ENCODE measurements at regions not wholly inside any gene's neighbourhood (a gene's known extent, or its start where the extent isn't known, plus 50 kb on each side); places are given as distances from the start of the nearest gene placed in this dataset.

- Histone ChIP-seq H3K4me1 (ENCODE audit: control insufficient read depth, insufficient read depth, low read length) (no peaks in the 10 kb centered on the region), H3K9ac (ENCODE audit: low read depth, low read length) (no peak overlapping the region), H2BK5ac (ENCODE audit: low read depth, low read length, poor library complexity, severe bottlenecking) (no peak overlapping the region), H3K36me3 (ENCODE audit: control insufficient read depth, insufficient read depth, low read length) (no peaks in the 10 kb centered on the region), H4K8ac (ENCODE audit: low read depth in 2 of 2, low read length in 2 of 2) (no peak overlapping the region), H3K18ac (ENCODE audit: low read depth, low read length) (no peak overlapping the region), H4K91ac (ENCODE audit: insufficient read depth, low read depth, low read length) (no peak overlapping the region), H2AFZ (replicated peaks; ENCODE audit: low read length, poor library complexity) (no peak overlapping the region), H3K4ac (ENCODE audit: low read depth, low read length) (no peak overlapping the region), H4K20me1 (ENCODE audit: insufficient read depth, low read length) (no peaks in the 10 kb centered on the region), H3K9me3 (ENCODE audit: control insufficient read depth, insufficient read depth, low read length) (peaks cover 8% of the 10 kb centered on the region), H3K4me3 (ENCODE audit: insufficient read depth, low read depth, low read length) (no peak overlapping the region), H2AK9ac (replicated peaks; ENCODE audit: low read depth, low read length, poor library complexity) (no peak overlapping the region), H2AK5ac (ENCODE audit: low read depth, low read length) (no peak overlapping the region), H3K14ac (replicated peaks; ENCODE audit: low read depth, low read length) (no peak overlapping the region), H3K9me1 (ENCODE audit: insufficient read depth, low read length) (no peaks in the 10 kb centered on the region), H3K23ac (ENCODE audit: low read depth, low read length) (no peak overlapping the region), H2BK120ac (ENCODE audit: low read depth, low read length) (no peak overlapping the region), H3K56ac (ENCODE audit: extremely low read depth, insufficient read depth, low read length) (no peak overlapping the region), H3K27ac (ENCODE audit: insufficient read depth, low read length) (no peak overlapping the region), H3K79me1 (ENCODE audit: low read depth in 1 of 2, low read length in 2 of 2) (no peaks in the 10 kb centered on the region), H3K4me2 (ENCODE audit: low read depth, low read length) (no peak overlapping the region), H2BK15ac (ENCODE audit: low read depth, low read length) (no peak overlapping the region), H2BK20ac (ENCODE audit: low read depth, low read length) (no peak overlapping the region), H4K5ac (ENCODE audit: low read depth, low read length) (no peak overlapping the region), H3K27me3 (ENCODE audit: control insufficient read depth, insufficient read depth, low read length) (no peaks in the 10 kb centered on the region)
- dilution Hi-C loops (cut with HindIII; ENCODE audit: low sequenced_read_pairs, unreplicated experiment) (no loop called here), in situ Hi-C loops (cut with MboI; ENCODE audit: low sequenced_read_pairs) (no loop called here), intact Hi-C loops (cut with micrococcal nuclease) (no loop called here)
- DNase-seq (no peak), ATAC-seq (ENCODE audit: low read depth) (no peak)
- ChIA-PET CTCF (no interaction called here), POLR2A (ENCODE audit: unreplicated experiment) (no interaction called here)
- TF ChIP-seq CHD1 (IDR thresholded peaks at IDR 0.05; ENCODE audit: low read depth, low read length) (no peak), MAZ (IDR thresholded peaks at IDR 0.05; ENCODE audit: borderline replicate concordance, low read depth, low read length) (no peak), ELK1 (IDR thresholded peaks at IDR 0.05; ENCODE audit: borderline replicate concordance, low read depth, low read length) (no peak), MAFK (IDR thresholded peaks at IDR 0.05; ENCODE audit: low read depth, low read length) (no peak), RAD21 (IDR thresholded peaks at IDR 0.05; ENCODE audit: low read length) (no peak), SMC3 (IDR thresholded peaks at IDR 0.05; ENCODE audit: low read depth, low read length) (no peak), CTCF (conservative IDR thresholded peaks at IDR 0.05; ENCODE audit: low read depth, low read length) (no peak), POLR2A (IDR thresholded peaks at IDR 0.05; ENCODE audit: low read depth, low read length) (no peak), USF2 (IDR thresholded peaks at IDR 0.05; ENCODE audit: low read depth, low read length) (no peak)
- BruUV-seq (replicated peaks): no TSS peak
- 11% methylated on average over 3 of the region's 11 CpGs; no CpG with 5 or more reads in 1 of the 2 experiments for WGBS, 2 experiments (ENCODE audit: extremely low coverage in 2 of 2, insufficient read length in 1 of 2)
These were observed 212.3 kb upstream of the RORB start for GRCh38 chr9:74284581-74285450.

Data from IMR-90 (cell line).